GM21825 (cell line): ENCODE measurements at regions not wholly inside any gene's neighbourhood (a gene's known extent, or its start where the extent isn't known, plus 50 kb on each side); places are given as distances from the start of the nearest gene placed in this dataset.
"Not testable (repeated sequence)": the region's sequence is repeated elsewhere in the genome, so short reads cannot be mapped to it uniquely, and the experiment has no call there.

Experiments used
- ATAC-seq: cut with Tn5 transposase; IDR thresholded peaks from one replicate; pipeline ENCODE4 v1.9.1; 2021; ENCODE audit warnings: mild to moderate bottlenecking, moderate library complexity; ENCODE audit not compliant: unreplicated experiment

- not testable (repeated sequence) for ATAC-seq
Measured at GRCh38 chr2:118744682-118745181, 102.7 kb downstream of the EN1 start.

- ATAC-seq, result no peak
Measured at GRCh38 chr2:118738524-118739308, 108.7 kb downstream of the EN1 start.

GRCh38 chr2:118738106-118738505 is 109.3 kb downstream of the EN1 start:
- no peak for ATAC-seq

GRCh38 chr2:118737684-118738083 is 109.8 kb downstream of the EN1 start:
- ATAC-seq, result no peak

- ATAC-seq, result no peak
Measured at GRCh38 chr2:118732432-118732831, 115.0 kb downstream of the EN1 start.

- no peak for ATAC-seq
Measured at GRCh38 chr2:118731413-118731812, 116.0 kb downstream of the EN1 start.

GRCh38 chr2:118730405-118730804 is 117.0 kb downstream of the EN1 start:
- no peak for ATAC-seq

GRCh38 chr2:118729760-118730159 is 117.7 kb downstream of the EN1 start:
- no peak for ATAC-seq

GRCh38 chr2:118728984-118729383 is 118.5 kb downstream of the EN1 start:
- ATAC-seq, result no peak

- ATAC-seq, result no peak
Measured at GRCh38 chr2:118726821-118727220, 120.6 kb downstream of the EN1 start.

- ATAC-seq, result no peak
Measured at GRCh38 chr2:118723394-118723793, 124.1 kb downstream of the EN1 start.

GRCh38 chr2:118722976-118723375 is 124.5 kb downstream of the EN1 start:
- no peak for ATAC-seq

GRCh38 chr2:118721817-118722551 is 125.5 kb downstream of the EN1 start:
- ATAC-seq, result no peak

- no peak for ATAC-seq
Measured at GRCh38 chr2:118720866-118721265, 126.6 kb downstream of the EN1 start.

GRCh38 chr2:118718921-118719320 is 128.5 kb downstream of the EN1 start:
- no peak for ATAC-seq

- no peak for ATAC-seq
Measured at GRCh38 chr2:118716102-118716501, 131.3 kb downstream of the EN1 start.

- ATAC-seq, result no peak
Measured at GRCh38 chr2:118714118-118714517, 133.3 kb downstream of the EN1 start.

- no peak for ATAC-seq
Measured at GRCh38 chr2:118711603-118712002, 135.8 kb downstream of the EN1 start.

GRCh38 chr2:118710481-118710880 is 137.0 kb downstream of the EN1 start:
- ATAC-seq, result no peak

GRCh38 chr2:118709786-118710185 is 137.7 kb downstream of the EN1 start:
- no peak for ATAC-seq

GRCh38 chr2:118706844-118707243 is 140.6 kb downstream of the EN1 start:
- no peak for ATAC-seq

GRCh38 chr2:118706371-118706770 is 141.1 kb downstream of the EN1 start:
- ATAC-seq, result no peak
